ENCODE measurements at regions not wholly inside any gene's neighbourhood (a gene's known extent, or its start where the extent isn't known, plus 50 kb on each side); places are given as distances from the start of the nearest gene placed in this dataset.

GRCh38 chr10:83037653-83038052, 1101.7 kb upstream of the GHITM start:
- no peak for DNase-seq (ENCODE audit: low read depth)

- no peak for DNase-seq (ENCODE audit: low read depth)
These were observed 1100.7 kb upstream of the GHITM start for GRCh38 chr10:83038631-83039030.

- no peak for DNase-seq (ENCODE audit: low read depth)
These were observed 1093.6 kb upstream of the GHITM start for GRCh38 chr10:83045731-83046130.

- DNase-seq (ENCODE audit: low read depth): no peak
These were observed 1088.5 kb upstream of the GHITM start for GRCh38 chr10:83050815-83051214.

GRCh38 chr10:83062871-83063270, 1076.4 kb upstream of the GHITM start:
- DNase-seq (ENCODE audit: low read depth): no peak

- no peak for DNase-seq (ENCODE audit: low read depth)
These were observed 1065.8 kb upstream of the GHITM start for GRCh38 chr10:83073472-83073871.

GRCh38 chr10:83075016-83075814, 1064.1 kb upstream of the GHITM start:
- DNase-seq (ENCODE audit: low read depth): no peak

- no peak for DNase-seq (ENCODE audit: low read depth)
These were observed 1063.4 kb upstream of the GHITM start for GRCh38 chr10:83075815-83076355.

GRCh38 chr10:83076443-83076842, 1062.9 kb upstream of the GHITM start:
- no peak for DNase-seq (ENCODE audit: low read depth)

GRCh38 chr10:83078160-83078559, 1061.1 kb upstream of the GHITM start:
- no peak for DNase-seq (ENCODE audit: low read depth)

GRCh38 chr10:83078645-83079044, 1060.7 kb upstream of the GHITM start:
- no peak for DNase-seq (ENCODE audit: low read depth)

GRCh38 chr10:83083831-83084230, 1055.5 kb upstream of the GHITM start:
- DNase-seq (ENCODE audit: low read depth): no peak

GRCh38 chr10:83089335-83089734, 1050.0 kb upstream of the GHITM start:
- no peak for DNase-seq (ENCODE audit: low read depth)

GRCh38 chr10:83104616-83105015, 1034.7 kb upstream of the GHITM start:
- DNase-seq (ENCODE audit: low read depth): no peak

- DNase-seq (ENCODE audit: low read depth): no peak
These were observed 1030.6 kb upstream of the GHITM start for GRCh38 chr10:83108565-83109333.

- DNase-seq (ENCODE audit: low read depth): no peak
These were observed 1020.0 kb upstream of the GHITM start for GRCh38 chr10:83119346-83119745.

- DNase-seq (ENCODE audit: low read depth): no peak
These were observed 1017.0 kb upstream of the GHITM start for GRCh38 chr10:83122336-83122735.

- DNase-seq (ENCODE audit: low read depth): no peak
These were observed 1011.2 kb upstream of the GHITM start for GRCh38 chr10:83127942-83128575.

GRCh38 chr10:83140811-83141210, 998.5 kb upstream of the GHITM start:
- DNase-seq (ENCODE audit: low read depth): no peak

- no peak for DNase-seq (ENCODE audit: low read depth)
These were observed 997.2 kb upstream of the GHITM start for GRCh38 chr10:83142074-83142563.

- DNase-seq (ENCODE audit: low read depth): no peak
These were observed 994.8 kb upstream of the GHITM start for GRCh38 chr10:83144461-83144860.

- no peak for DNase-seq (ENCODE audit: low read depth)
These were observed 985.6 kb upstream of the GHITM start for GRCh38 chr10:83153714-83154113.
